IMR-90 (cell line): ENCODE measurements at regions not wholly inside any gene's neighbourhood (a gene's known extent, or its start where the extent isn't known, plus 50 kb on each side); places are given as distances from the start of the nearest gene placed in this dataset.

Experiments
- BHLHE40 ChIP-seq: fragments of 150-350 bp; IDR thresholded peaks from 2 replicates; pipeline ENCODE4 v1.6.1; 2016; ENCODE audit warnings: mild to moderate bottlenecking, low read depth, low read length
- CEBPB ChIP-seq: IDR thresholded peaks from 2 replicates; pipeline ENCODE4 v1.6.1; 2012; ENCODE audit warnings: low read depth, low read length, improper control_type of control experiment
- CHD1 ChIP-seq: IDR thresholded peaks from 2 replicates; pipeline ENCODE4 v1.6.1; 2012; ENCODE audit warnings: low read depth, low read length, improper control_type of control experiment
- FOS ChIP-seq: fragments of 150-350 bp; IDR thresholded peaks from 2 replicates; pipeline ENCODE4 v1.6.1; 2016; ENCODE audit warnings: low read depth, low read length
- MAFK ChIP-seq: IDR thresholded peaks from 2 replicates; pipeline ENCODE4 v1.6.1; 2012; ENCODE audit warnings: low read depth, low read length, improper control_type of control experiment
- MXI1 ChIP-seq: IDR thresholded peaks from 2 replicates; pipeline ENCODE4 v1.6.1; 2012; ENCODE audit warnings: low read depth, mild to moderate bottlenecking, low read length, moderate library complexity, borderline replicate concordance
- NFE2L2 ChIP-seq: fragments of 150-350 bp; IDR thresholded peaks from 2 replicates; pipeline ENCODE4 v1.6.1; 2016; ENCODE audit warnings: low read depth, mild to moderate bottlenecking, low read length
- POLR2A ChIP-seq: IDR thresholded peaks from 2 replicates; pipeline ENCODE4 v1.6.1; 2012; ENCODE audit warnings: mild to moderate bottlenecking, low read depth, low read length
- RAD21 ChIP-seq: IDR thresholded peaks from 2 replicates; pipeline ENCODE4 v1.6.1; 2012; ENCODE audit warnings: low read length, improper control_type of control experiment
- RFX5 ChIP-seq: IDR thresholded peaks from 2 replicates; pipeline ENCODE4 v1.8.0; 2012; ENCODE audit warnings: low read depth, mild to moderate bottlenecking, low read length, moderate library complexity
- SMC3 ChIP-seq: fragments of 150-350 bp; IDR thresholded peaks from 2 replicates; pipeline ENCODE4 v1.6.1; 2016; ENCODE audit warnings: low read depth, mild to moderate bottlenecking, antibody characterized with exemption, low read length, moderate library complexity
- TF ChIP-seq, protein P1 (sequence below): conservative IDR thresholded peaks from 2 replicates; pipeline ENCODE4 v1.5.1; 2012; ENCODE audit warnings: mild to moderate bottlenecking, low read depth, low read length, improper control_type of control experiment
- TF ChIP-seq, protein P2 (sequence below): fragments of 150-350 bp; IDR thresholded peaks from 2 replicates; pipeline ENCODE4 v1.6.1; 2016; ENCODE audit warnings: low read depth, mild to moderate bottlenecking, low read length, moderate library complexity, borderline replicate concordance
- TF ChIP-seq, protein P3 (sequence below): fragments of 150-350 bp; IDR thresholded peaks from 2 replicates; pipeline ENCODE4 v1.6.1; 2017; ENCODE audit warnings: mild to moderate bottlenecking, antibody characterized with exemption, low read length, low read depth

DNA sequence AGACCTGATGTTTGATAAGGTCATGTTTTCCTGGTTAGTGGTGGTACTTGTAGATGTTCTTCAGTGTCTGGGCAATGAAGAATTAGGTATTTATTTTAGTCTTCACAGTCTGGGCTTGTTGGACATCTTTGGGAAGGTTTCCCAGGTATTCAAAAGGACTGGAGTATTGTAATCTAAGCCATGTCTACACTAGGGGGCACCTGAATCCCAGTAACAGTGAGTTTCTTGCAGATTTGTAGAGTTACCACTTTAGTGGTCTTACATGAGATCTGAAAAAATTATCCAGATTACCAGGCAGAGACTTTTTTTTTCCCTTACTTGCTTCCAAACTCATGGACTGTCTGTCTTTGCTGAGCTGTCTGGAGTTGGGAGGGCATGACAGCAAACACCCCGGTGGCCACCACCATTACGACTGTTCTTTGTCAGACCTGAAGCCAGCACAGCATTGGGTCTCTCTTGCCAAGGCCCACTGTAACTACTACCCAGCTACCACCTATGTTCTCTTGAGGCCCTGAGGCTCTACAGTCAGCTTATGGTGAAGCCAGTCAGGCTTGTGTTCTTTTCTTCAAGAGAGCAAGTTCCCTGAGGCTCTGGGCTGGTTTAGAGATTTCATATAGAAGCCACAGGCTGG lies 820.7 kb upstream of the FBXO33 start:
- TF ChIP-seq, protein P1, sequence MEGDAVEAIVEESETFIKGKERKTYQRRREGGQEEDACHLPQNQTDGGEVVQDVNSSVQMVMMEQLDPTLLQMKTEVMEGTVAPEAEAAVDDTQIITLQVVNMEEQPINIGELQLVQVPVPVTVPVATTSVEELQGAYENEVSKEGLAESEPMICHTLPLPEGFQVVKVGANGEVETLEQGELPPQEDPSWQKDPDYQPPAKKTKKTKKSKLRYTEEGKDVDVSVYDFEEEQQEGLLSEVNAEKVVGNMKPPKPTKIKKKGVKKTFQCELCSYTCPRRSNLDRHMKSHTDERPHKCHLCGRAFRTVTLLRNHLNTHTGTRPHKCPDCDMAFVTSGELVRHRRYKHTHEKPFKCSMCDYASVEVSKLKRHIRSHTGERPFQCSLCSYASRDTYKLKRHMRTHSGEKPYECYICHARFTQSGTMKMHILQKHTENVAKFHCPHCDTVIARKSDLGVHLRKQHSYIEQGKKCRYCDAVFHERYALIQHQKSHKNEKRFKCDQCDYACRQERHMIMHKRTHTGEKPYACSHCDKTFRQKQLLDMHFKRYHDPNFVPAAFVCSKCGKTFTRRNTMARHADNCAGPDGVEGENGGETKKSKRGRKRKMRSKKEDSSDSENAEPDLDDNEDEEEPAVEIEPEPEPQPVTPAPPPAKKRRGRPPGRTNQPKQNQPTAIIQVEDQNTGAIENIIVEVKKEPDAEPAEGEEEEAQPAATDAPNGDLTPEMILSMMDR, result no peak
- TF ChIP-seq RAD21, result no peak
- TF ChIP-seq MXI1, result no peak
- TF ChIP-seq NFE2L2, result no peak
- TF ChIP-seq BHLHE40, result no peak
- no peak for TF ChIP-seq CEBPB
- TF ChIP-seq CHD1, result no peak
- no peak for TF ChIP-seq RFX5
- TF ChIP-seq SMC3, result no peak
- no peak for TF ChIP-seq FOS
- TF ChIP-seq POLR2A, result no peak
- no peak for TF ChIP-seq MAFK
- TF ChIP-seq, protein P2, sequence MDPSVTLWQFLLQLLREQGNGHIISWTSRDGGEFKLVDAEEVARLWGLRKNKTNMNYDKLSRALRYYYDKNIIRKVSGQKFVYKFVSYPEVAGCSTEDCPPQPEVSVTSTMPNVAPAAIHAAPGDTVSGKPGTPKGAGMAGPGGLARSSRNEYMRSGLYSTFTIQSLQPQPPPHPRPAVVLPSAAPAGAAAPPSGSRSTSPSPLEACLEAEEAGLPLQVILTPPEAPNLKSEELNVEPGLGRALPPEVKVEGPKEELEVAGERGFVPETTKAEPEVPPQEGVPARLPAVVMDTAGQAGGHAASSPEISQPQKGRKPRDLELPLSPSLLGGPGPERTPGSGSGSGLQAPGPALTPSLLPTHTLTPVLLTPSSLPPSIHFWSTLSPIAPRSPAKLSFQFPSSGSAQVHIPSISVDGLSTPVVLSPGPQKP, result no peak
- TF ChIP-seq, protein P3, sequence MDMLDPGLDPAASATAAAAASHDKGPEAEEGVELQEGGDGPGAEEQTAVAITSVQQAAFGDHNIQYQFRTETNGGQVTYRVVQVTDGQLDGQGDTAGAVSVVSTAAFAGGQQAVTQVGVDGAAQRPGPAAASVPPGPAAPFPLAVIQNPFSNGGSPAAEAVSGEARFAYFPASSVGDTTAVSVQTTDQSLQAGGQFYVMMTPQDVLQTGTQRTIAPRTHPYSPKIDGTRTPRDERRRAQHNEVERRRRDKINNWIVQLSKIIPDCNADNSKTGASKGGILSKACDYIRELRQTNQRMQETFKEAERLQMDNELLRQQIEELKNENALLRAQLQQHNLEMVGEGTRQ, result no peak
